CD4-positive, alpha-beta T cell treated with Interleukin-10 for 1 hour (primary cell): ENCODE measurements at regions not wholly inside any gene's neighbourhood (a gene's known extent, or its start where the extent isn't known, plus 50 kb on each side); places are given as distances from the start of the nearest gene placed in this dataset.

ENCODE experiments used
- DNase-seq: peaks from one replicate; pipeline ENCODE4 v3.0.0-alpha.2; 2020

DNA sequence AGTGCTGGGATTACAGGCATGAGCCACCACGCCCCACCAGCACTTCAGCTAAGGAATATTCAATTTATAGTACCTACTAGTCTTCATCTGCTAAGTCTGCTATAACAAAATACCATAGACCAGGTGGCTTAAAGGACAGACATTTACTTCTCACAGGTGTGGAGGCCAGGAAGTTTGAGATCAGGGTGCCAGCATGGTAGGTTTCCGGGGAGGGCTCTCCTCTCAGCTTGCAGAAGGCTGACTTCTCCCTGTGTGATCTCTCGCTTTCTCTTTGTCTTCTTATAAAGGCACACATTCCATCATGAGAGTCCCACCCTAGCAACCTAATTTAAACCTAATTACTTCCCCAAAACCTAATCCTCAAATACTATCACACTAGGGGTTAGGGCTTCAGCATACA, 433.0 kb downstream of the INSC start:
- DNase-seq, result no peak

DNA sequence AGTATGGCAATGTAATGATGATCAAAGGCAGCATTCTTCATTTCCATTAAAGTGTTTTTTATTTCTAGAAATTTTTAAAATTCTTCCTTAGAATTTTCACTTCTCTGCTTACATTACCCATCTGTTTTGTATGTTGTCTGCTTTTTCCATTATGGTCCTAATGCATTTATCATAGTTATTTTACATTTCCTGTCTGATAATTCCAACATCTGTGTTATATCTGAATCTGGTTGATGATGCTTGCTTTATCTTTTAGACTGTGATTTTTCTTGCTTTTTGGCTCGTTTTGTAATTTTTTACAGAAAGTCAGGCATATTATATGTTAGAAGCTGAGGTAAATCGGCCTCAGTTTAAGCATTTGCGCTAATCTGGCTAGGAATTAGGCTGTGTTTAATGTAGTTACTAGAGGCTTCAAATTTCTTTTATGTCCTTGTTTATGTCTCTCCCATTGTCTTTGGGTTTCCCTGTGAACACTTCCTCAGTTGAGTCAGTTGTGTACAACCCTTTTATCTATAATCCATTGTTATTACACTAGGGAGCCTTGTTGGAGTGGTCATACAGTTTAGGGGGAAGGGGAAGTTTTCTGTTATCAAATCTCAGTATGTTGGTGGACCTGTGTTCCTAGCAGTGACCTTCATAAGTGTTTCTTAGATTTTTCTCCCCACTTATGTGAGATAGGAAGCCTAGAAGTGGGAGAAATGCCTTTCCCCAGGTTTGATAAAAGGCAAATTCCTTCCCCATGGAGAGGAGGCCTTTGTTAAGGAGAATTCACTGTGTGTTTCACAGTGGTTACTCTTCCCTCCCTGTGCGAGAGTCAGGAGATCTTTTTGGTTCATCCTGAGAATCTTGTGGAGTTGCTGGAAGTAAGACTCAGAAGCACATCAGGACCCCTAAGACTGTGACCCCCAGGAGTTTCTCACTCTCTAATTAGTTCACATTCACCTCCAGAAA, 437.5 kb downstream of the INSC start:
- DNase-seq, result no peak

DNA sequence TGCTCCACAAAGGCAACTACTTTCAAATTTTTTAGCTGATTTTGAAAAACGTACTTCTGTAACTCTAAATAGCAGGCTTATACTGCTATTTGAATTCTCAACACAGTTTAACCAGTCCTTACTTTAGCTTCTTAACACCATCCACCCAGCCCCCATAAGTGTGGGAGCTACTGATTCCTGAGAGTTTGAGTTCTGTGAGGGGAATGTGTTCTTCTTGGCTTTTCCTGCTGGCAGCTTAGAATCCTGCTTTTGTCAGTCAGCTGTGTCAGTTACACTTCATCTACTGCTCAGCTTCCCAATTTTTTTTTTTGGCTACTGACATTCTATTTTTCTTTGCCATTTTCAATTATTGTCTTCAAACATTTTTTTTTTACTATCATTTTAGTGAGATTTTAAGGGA, 440.4 kb downstream of the INSC start:
- no peak for DNase-seq

DNA sequence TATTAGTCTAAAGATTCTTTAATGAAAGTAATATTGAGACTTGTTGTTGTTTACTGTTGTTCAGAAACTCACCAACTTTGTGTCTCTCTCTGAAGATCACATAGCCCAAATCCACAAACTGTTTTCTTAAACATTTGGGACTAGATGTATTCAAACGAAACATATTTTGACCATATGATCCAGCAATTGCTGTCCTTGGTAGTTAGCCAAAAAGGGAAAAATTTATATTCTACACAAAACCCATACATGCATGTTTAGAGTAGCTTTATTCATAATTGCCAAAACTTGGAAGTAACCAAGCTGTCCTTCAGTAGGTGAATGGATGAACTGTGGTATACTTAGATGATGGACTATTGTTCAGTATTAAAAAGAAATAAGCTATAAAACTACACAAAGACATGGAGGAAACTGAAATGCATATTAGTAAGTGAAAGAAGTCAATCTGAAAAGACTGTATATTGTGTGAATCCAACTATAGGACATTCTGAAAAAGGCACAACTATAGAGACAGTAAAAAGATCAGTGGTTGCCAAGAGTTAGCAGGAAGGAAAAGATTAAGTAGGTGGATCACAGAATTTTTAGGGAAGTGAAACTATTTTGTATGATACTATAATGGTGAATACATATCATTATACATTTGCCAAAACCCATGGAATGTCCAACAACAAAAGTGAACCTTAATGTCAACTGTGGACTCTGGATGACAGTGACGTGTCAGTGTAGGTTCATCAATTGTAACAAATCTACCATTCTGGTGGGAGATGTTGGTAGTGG, 442.9 kb downstream of the INSC start:
- DNase-seq, result no peak

DNA sequence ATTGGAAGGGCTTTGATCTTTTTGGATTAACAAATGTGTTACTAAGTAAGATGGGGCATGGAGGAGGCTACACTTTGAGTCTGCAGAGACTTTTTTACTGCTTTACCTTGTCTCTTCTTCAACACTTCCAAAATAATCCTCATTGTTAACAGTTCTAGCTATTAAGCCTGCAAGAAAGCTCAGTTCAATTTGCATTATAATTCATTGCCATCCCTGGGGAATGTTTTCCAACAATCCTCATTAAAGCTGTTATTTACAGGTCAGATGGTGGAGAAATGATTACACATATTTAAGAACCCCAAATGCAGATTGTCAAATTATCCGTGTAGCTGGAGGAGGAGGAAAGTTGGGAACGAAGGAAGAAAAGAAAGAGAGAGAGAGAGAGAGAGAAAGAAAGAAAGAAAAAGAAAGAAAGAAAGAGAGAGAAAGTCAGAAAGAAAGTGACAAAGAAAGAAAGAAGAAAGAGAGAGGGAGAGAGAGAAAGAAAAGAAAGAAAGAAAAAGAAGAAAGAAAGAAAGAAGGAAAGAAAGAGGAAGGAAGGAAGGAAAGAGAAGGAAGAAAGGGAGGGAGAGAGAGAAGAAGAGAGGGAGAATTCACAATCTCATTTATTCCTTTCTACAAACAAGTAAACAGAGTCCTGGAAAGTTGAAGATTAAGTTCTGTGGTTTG, 443.9 kb downstream of the INSC start:
- DNase-seq, result no peak

DNA sequence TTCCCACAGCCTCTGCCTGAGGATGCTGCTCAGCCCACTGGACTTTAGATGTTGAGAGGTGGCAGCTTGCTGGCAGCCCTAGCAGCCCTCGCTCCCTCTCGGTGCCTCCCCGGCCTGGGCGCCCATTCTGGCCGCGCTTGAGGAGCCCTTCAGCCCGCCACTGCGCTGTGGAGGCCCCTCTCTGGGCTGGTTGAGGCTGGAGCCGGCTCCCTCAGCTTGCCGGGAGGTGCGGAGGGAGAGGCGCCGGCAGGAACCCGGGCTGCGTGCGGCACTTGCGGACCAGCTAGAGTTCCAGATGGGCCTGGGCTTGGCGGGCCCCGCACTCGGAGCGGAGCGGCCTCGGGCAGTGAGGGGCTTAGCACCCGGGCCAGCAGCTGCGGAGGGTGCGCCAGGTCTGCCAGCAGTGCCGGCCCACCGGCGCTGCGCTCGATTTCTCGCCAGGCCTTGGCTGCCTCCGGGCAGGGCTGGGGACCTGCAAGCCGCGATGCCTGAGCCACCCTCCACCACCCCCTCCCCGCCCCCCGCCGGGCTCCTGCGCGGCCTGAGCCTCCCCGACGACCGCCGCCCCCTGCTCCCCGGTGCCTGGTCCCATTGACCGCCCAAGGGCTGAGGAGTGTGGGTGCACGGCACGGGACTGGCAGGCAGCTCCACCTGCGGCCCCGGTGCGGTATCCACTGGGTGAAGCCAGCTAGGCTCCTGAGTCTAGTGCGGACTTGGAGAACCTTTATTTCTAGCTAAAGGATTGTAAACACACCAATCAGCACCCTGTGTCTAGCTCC, 446.2 kb downstream of the INSC start:
- DNase-seq, result no peak

DNA sequence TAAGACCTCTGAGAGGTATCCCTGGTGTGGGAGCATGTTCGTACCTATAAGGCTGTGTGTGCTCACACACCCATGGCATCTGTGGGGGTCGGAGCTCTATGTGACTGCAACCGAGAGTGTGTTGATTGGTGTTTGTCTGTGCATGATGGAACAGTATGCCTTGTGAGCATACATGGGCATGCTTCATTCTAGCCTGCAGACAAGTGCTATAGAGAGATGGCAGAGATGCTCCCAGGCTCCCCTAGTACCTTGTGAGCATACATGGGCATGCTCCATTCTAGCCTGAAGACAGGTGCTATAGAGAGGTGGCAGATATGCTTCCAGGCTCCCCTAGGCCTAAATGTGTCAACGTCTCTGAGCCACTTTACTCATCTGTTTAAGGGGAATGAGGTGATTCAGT, 447.5 kb downstream of the INSC start:
- DNase-seq, result no peak

DNA sequence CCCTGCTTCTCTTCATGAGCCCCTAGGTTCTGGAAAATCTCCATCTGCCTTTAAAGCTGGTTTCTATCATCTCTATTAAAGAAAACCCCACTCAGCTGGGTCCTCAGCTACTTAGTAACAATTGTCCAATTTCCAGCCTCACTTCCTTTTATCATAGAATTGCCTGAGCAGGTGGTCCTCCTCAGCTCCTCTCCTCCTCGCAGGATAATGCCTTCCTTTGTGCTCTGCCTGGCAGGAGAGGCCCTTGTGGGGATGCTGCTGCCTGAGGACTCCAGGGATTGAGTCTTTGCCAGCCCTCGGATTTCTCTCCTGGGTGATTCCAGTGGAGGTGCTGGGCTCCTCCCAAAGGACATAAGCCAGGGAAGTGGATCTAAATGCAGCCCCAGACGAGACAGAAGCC, 448.3 kb downstream of the INSC start:
- no peak for DNase-seq

DNA sequence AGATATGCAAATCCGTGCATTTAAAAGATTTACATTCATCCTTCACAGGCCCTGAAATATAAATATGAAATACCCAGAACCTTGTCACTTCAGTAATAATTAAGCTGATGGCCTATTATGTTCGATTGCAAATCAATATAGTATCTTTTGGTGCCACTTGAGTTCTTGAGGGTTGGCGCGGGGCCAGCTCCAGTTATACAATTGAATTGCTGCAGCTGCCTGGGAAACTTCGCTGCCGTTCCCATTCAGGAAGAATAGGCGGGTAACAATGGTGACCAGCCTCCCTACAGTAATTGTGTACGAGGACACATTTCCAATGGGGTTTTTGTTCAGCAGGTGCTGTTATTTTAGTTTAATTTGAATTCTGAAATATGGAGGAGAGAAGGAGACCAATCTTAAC, 451.2 kb downstream of the INSC start:
- no peak for DNase-seq

DNA sequence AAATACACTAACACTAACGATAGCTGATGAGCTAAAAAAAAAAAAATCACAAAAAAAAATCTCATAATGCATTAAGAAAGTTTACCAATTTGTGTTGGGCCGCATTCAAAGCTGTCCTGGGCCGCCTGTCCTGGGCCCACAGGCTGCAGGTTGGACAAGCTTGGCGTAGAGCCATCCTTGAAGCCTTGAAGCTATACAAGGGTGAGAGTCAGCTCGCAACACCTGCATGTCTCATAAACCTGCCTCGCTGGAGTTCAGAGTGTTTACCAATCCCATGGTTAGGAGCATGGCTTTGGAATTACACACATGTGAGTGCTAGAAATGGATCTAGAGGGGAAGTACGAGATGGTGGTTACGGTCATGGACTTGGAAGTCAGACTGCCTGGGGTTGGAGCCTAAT, 453.7 kb downstream of the INSC start:
- no peak for DNase-seq

DNA sequence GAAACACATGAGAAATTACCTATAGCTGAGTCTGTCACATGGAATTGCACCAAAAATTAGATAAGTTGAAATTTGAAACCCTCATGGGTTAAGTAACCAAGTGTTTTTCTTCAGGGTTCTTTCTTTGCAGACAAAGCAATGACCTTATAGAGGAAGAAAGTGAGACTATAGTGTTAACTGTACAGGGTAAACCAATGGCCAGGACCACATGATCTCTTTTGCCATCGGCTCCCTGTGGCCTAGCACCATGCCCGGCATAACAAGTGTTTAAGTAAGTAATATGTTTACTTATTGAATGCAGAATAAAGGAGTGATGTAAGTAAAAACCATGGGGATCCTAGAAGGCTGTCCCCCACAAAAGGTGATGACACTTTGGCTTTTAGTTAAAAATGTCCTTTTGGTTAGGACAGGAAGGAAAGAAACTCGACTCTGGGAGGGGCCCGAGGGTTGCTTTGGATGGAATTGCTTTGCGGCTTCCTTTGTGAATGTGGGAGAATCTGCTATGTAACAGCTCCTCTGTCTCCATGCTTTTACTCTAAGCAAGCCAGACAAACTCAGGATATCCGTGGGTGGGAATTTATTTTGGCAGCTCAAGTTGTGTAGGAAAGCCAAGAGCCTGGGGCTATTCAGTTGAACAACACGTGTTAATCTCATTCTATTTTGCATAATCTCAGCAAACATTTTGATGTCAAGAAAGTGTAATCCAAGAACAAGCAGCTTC, 454.7 kb downstream of the INSC start:
- no peak for DNase-seq

DNA sequence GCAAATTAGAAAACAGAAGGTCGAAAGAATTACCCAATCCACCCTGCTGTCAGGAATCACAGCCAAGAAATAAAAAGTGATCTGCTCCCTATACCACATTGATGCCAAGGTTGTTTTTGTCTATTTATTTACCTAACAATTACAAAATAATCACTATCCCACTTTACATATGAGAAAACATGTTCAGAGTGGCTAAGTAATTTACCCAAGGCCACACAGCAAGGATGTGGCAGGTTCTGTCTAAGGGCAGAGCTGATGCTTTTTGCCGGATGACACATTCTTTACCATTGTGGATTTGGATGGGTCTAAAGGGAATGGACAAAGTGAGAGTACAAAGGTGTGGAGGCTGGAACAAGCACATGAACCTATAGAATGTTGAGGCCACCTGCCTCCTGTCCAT, 460.7 kb downstream of the INSC start:
- no peak for DNase-seq

DNA sequence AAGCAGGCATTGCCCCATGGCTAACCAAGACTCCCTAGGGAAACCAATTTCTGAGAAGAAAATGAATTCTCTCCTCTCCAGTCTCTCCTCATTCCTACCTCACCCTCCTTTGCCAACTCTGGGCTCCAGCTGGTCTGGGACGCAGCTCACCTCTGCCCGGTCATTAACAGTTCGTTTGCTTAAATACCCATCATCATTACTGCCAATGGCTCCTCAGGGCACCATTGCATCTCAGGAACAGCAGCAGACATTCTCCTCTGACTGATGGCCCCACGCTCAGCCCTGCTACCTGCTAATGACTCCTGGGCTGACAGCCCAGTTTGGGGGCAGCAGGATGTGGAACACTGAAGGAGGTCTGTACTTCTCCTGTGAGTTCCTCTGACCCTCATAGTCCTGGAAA, 462.0 kb downstream of the INSC start:
- no peak for DNase-seq

DNA sequence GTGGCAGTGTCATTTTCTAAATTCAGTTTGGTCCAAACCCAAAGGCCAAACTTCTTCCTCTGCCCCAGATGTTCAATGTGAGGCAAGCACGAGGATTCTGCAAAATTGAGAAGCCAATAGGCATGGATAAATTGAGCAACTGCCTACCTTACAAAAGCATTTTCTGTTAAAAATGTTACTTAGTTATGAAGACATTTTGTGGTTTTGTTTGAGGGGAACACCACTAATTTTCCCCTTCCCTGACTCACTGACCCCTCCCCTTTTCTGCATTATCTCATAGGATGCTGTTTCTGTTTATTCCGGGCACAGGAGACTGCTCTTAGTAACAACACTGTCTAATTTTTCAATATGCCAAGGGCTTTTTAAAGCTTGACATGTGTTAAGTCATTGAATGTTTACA, 462.8 kb downstream of the INSC start:
- DNase-seq, result no peak

DNA sequence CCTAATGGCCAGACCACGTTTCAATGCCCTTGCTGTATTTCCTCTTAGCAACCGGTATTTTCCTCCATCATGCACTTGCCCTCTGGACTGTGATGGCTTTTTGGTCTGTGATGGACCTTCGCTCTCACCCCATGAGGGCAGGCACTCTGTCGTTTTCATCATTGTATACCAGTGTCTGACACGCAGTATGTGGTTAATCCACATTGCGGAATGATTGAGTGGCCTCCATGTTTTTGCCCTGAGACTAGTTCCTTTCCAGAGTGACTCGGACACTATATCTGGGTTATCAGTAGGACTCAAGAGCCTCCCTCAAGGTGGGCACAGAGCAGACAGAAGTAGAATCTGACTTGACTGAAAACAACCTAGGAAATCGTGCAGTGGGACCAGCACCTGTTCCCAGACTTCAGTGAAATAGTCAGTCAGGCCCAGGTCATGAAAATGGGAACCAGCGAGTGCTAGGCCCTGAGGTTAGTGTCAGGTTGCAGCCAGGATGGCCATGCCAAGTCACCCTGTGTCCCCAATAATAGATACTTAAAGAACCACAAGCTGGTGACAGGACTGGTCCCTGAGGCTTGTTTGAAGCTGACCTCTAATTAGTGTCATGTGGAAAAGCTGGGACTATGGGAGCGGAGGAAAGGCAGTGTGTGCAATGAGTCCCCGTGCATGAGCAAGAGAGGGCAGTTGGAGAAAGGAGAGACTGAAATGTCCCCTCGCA, 464.7 kb downstream of the INSC start:
- DNase-seq, result no peak

DNA sequence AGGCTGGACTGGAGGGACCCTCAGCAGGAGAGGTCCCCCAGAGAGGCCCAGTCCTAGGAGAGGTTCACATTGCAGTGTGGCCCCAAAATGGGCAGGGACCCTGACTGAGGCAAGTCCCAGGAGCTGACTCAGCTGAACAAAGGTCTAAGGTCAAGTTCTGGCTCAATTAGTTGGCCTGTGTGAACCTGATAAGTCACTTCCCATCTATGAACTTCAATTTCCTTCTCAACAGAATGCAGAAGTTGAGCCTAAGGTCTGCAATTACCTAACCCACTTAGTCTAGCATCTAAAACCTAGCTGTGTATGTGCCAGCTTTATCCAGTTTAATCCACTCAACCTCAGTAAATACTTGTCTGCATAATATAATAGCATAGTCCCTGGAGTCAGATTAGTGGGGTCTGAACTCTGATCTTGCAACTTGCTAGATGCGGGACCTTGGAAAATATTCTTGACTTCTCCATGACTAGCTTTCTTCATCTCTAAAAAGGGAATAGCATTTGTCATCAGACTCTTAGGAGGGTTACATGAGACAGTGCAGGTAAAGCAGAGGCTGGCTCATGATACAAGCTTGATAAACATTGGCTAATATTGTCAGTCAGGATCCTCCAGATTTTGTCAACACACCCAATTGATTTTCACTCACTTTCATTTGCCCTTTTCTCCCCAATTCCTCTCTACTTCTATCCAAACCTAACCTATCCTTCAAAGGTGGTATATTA, 465.5 kb downstream of the INSC start:
- DNase-seq, result no peak

DNA sequence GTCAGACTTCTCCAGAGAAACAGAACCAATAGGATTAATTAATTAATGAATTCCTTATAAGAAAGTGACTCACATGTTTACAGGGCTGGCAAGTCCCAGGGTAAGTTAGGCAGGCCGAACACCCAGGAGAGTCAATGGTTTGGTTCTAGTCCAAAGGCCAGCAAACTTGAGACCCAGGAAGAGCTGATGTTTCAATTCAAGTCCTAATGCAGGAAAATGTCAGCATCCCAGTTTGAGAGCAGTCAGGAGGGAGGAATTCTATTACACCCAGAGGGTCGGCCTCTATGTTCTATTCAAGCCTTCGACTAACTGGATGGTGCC, 466.0 kb downstream of the INSC start:
- no peak for DNase-seq

DNA sequence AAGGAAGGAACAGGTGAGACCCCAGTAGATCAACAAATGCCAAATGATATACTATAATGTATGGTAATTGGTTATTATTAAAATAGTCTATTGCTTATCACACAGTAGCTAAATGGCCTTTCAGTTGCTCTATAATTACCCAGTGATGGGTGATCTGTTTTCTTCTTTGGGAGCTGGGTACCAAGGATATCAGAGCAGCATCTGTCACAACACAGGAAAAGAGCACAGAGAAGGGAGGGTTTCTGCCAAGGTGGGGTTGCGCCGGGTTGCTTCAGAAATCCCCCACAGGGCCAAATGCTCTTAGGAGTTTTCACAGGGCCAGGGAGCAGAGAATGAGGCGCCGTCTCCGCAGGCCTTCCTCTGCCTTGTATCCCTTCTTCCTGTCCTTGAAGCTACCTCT, 469.4 kb downstream of the INSC start:
- DNase-seq, result no peak

DNA sequence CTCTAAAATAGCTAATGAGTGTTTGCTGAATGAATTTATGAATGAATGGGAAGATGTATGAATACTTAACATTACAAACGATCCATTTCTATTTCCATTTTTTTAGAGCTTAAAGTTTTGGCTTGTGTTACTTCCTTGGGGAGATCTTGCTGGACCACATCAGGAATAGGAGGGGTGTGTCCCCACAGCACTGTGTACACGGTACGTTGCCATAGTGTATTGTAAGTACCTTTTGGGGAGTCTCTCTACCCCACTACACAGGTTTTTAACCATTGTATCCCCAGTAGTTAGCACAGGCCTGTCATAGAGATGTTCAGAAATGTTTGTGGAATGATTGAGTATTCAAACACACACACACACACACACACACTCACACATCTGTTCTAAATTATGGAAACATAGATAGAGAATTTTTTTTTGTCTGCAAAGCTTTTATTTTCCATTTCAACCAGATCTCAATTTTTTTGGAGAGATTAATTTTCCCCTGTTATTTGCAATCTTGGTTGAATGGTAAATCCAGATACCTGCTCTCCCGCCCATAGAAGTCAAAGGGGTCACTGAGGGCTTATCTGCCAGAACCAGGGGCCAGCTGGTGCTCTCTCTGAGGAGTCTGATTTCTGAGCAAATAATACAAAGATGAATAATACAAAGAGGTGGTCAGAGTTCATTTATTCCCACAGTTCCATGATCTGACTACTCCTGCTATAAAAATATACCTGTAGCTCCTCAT, 471.0 kb downstream of the INSC start:
- DNase-seq, result no peak

DNA sequence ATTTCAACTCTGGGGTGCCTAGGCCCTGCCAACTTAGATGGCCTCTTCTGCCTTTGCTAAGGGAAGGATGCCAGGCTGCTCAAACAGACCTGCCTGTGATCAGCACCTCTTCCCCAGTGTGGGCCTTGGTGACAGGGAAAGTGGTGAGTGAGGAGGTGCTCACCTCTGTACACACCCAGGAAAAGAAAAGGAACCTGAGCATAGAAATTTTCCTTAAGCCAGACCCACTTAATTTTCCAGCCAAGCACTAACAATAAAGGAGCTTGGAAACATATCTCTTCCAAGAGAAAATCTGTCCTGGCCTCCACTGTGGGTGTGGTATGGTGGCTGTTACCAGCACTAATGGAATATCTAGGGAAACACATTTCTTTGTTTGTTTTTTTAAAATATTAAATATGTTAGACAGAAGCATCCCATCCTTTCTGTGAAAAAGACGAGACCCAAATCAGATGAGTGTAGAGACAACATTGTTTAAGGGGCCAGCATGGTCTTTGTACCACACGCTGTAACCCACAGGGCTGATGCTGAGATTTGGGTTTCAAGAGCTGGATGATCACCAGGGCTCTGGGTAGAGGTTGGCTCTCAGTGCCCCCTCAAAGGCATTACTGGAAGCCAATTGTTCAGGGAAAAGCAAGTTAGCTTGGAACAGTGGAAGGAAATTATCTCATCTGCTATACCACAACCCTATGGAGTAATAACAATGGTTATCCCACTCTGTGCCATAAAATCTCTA, 472.2 kb downstream of the INSC start:
- no peak for DNase-seq
